SK-N-MC (cell line): ENCODE measurements at regions not wholly inside any gene's neighbourhood (a gene's known extent, or its start where the extent isn't known, plus 50 kb on each side); places are given as distances from the start of the nearest gene placed in this dataset.

ENCODE experiments used
- EZH2 ChIP-seq: fragments of 200-600 bp; sonication (generic); IDR thresholded peaks from one replicate; pipeline ENCODE4 v1.6.1; 2017; ENCODE audit warnings: antibody characterized with exemption
- FOXP2 ChIP-seq: optimal IDR thresholded peaks from 2 replicates; pipeline ENCODE3; 2011; ENCODE audit warnings: mild to moderate bottlenecking, moderate library complexity; ENCODE audit not compliant: insufficient read depth; ENCODE audit errors: extremely low read length, control extremely low read depth
- POLR2AphosphoS5 ChIP-seq: IDR thresholded peaks from 2 replicates; pipeline ENCODE4 v1.6.1; 2012; ENCODE audit warnings: mild to moderate bottlenecking, low read depth, low read length, borderline replicate concordance

DNA sequence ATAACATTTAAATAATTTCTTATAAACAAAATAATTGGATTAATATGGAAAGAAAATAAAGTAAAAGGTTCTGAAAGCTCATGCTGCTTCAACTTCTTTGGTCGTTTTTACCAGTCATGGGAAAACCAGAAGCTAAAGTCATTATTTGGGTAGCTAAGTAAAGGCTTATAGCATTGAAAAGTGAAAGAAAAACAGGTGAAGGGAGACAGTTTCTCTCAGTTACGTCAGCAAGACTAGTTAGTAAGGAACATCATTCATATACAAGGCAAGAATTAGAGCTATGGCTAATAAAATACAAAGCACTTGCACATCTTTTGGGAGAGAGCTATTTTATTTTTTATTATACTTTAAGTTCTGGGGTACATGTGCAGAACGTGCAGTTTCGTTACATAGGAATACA, 170.3 kb upstream of the SYT10 start:
- TF ChIP-seq POLR2AphosphoS5 (no peak), EZH2 (no peak), FOXP2 (no peak)
